ENCODE measurements at regions not wholly inside any gene's neighbourhood (a gene's known extent, or its start where the extent isn't known, plus 50 kb on each side); places are given as distances from the start of the nearest gene placed in this dataset.

GRCh38 chr10:105675333-105675732 lies 1034.2 kb downstream of the SORCS3 start:
- TF ChIP-seq, protein P1, sequence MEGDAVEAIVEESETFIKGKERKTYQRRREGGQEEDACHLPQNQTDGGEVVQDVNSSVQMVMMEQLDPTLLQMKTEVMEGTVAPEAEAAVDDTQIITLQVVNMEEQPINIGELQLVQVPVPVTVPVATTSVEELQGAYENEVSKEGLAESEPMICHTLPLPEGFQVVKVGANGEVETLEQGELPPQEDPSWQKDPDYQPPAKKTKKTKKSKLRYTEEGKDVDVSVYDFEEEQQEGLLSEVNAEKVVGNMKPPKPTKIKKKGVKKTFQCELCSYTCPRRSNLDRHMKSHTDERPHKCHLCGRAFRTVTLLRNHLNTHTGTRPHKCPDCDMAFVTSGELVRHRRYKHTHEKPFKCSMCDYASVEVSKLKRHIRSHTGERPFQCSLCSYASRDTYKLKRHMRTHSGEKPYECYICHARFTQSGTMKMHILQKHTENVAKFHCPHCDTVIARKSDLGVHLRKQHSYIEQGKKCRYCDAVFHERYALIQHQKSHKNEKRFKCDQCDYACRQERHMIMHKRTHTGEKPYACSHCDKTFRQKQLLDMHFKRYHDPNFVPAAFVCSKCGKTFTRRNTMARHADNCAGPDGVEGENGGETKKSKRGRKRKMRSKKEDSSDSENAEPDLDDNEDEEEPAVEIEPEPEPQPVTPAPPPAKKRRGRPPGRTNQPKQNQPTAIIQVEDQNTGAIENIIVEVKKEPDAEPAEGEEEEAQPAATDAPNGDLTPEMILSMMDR (IDR thresholded peaks at IDR 0.05; ENCODE audit: low read depth, low read length, poor library complexity, severe bottlenecking), result no peak
- no peak for TF ChIP-seq EZH2phosphoT487 (IDR thresholded peaks at IDR 0.05; ENCODE audit: borderline replicate concordance, low read length)
- Histone ChIP-seq H4K20me1 (ENCODE audit: control insufficient read depth, insufficient read depth, low read depth, low read length) (no peaks in the 10 kb centered on the region), H3K9me3 (ENCODE audit: control insufficient read depth, insufficient read depth, low read length) (no peaks in the 10 kb centered on the region), H3K4me1 (ENCODE audit: control insufficient read depth, low read length) (no peaks in the 10 kb centered on the region), H3F3A (ENCODE audit: control insufficient read depth, insufficient read depth) (no peaks in the 10 kb centered on the region), H3K4me3 (ENCODE audit: low read length) (no peak overlapping the region), H3K27ac (ENCODE audit: low read depth, low read length) (no peak overlapping the region), H3K79me2 (ENCODE audit: control insufficient read depth, low read length) (no peaks in the 10 kb centered on the region), H3K36me3 (ENCODE audit: control insufficient read depth, low read length) (no peaks in the 10 kb centered on the region), H3K4me2 (ENCODE audit: low read length) (no peak overlapping the region), H3K9me2 (replicated peaks; ENCODE audit: control insufficient read depth, low read length) (no peaks in the 10 kb centered on the region), H3K27me3 (ENCODE audit: control insufficient read depth, low read length) (no peaks in the 10 kb centered on the region)

GRCh38 chr10:105674448-105674847 lies 1033.4 kb downstream of the SORCS3 start:
- Histone ChIP-seq H3K79me2 (ENCODE audit: control insufficient read depth, low read length) (no peaks in the 10 kb centered on the region), H3K27ac (ENCODE audit: low read depth, low read length) (no peak overlapping the region), H3F3A (ENCODE audit: control insufficient read depth, insufficient read depth) (no peaks in the 10 kb centered on the region), H3K4me2 (ENCODE audit: low read length) (no peak overlapping the region), H4K20me1 (ENCODE audit: control insufficient read depth, insufficient read depth, low read depth, low read length) (no peaks in the 10 kb centered on the region), H3K9me3 (ENCODE audit: control insufficient read depth, insufficient read depth, low read length) (no peaks in the 10 kb centered on the region), H3K9me2 (replicated peaks; ENCODE audit: control insufficient read depth, low read length) (no peaks in the 10 kb centered on the region), H3K27me3 (ENCODE audit: control insufficient read depth, low read length) (no peaks in the 10 kb centered on the region), H3K36me3 (ENCODE audit: control insufficient read depth, low read length) (no peaks in the 10 kb centered on the region), H3K4me3 (ENCODE audit: low read length) (no peak overlapping the region), H3K4me1 (ENCODE audit: control insufficient read depth, low read length) (no peaks in the 10 kb centered on the region)
- TF ChIP-seq, protein P1 (IDR thresholded peaks at IDR 0.05; ENCODE audit: low read depth, low read length, poor library complexity, severe bottlenecking), result no peak
- no peak for TF ChIP-seq EZH2phosphoT487 (IDR thresholded peaks at IDR 0.05; ENCODE audit: borderline replicate concordance, low read length)

DNA sequence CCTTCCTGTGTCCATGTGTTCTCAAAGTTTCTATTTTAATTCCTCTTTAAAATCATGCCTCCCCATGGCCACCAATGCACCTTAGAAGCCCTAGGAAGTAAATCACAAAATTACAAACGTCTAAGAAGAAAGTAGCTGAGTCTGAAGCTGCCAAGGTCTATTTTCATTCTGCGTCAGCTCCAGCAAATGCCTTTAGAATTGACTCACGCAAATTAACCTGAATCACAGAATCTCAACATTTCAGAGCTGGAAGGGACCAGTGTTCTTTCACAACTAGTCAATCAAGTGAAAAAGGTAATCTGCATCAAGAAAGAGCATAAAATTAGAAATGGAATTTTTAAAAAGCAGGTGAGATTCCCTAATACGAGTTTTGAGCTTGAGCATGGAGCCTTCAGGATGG lies 1017.6 kb downstream of the SORCS3 start:
- Histone ChIP-seq H3K4me2 (ENCODE audit: low read length) (no peak overlapping the region), H3K4me1 (ENCODE audit: control insufficient read depth, low read length) (no peaks in the 10 kb centered on the region), H3F3A (ENCODE audit: control insufficient read depth, insufficient read depth) (no peaks in the 10 kb centered on the region), H3K9me3 (ENCODE audit: control insufficient read depth, insufficient read depth, low read length) (no peaks in the 10 kb centered on the region), H3K36me3 (ENCODE audit: control insufficient read depth, low read length) (no peaks in the 10 kb centered on the region), H3K79me2 (ENCODE audit: control insufficient read depth, low read length) (no peaks in the 10 kb centered on the region), H3K27ac (ENCODE audit: low read depth, low read length) (no peak overlapping the region), H3K27me3 (ENCODE audit: control insufficient read depth, low read length) (no peaks in the 10 kb centered on the region), H4K20me1 (ENCODE audit: control insufficient read depth, insufficient read depth, low read depth, low read length) (no peaks in the 10 kb centered on the region), H3K9me2 (replicated peaks; ENCODE audit: control insufficient read depth, low read length) (no peaks in the 10 kb centered on the region), H3K4me3 (ENCODE audit: low read length) (no peak overlapping the region)
- TF ChIP-seq, protein P1 (IDR thresholded peaks at IDR 0.05; ENCODE audit: low read depth, low read length, poor library complexity, severe bottlenecking), result no peak
- no peak for TF ChIP-seq EZH2phosphoT487 (IDR thresholded peaks at IDR 0.05; ENCODE audit: borderline replicate concordance, low read length)

DNA sequence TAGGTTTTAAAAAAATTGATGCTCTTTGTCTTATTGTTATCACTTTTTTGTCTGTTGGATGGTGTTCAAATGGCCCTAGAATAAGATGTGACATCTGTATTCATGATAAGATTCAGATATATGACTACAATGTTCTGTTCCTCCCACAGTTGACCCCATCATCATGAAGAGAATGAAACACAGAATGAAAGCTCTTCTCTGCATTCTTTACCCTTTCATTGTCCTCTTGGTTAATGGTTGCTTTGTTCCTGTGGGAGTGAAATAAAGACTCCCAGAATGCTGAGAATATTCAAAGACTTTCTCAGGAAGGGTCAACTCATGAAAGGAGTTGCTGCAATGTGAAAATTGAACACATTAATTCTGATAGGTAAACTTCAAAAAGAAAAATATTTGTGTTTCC lies 1015.8 kb downstream of the SORCS3 start:
- no peaks in the 10 kb centered on the region for H3K36me3 ChIP-seq (ENCODE audit: control insufficient read depth, low read length)
- no peaks in the 10 kb centered on the region for H3F3A ChIP-seq (ENCODE audit: control insufficient read depth, insufficient read depth)
- no peak overlapping the region for H3K4me3 ChIP-seq (ENCODE audit: low read length)
- no peaks in the 10 kb centered on the region for H4K20me1 ChIP-seq (ENCODE audit: control insufficient read depth, insufficient read depth, low read depth, low read length)
- H3K79me2 ChIP-seq (ENCODE audit: control insufficient read depth, low read length), result no peaks in the 10 kb centered on the region
- H3K4me1 ChIP-seq (ENCODE audit: control insufficient read depth, low read length), result no peaks in the 10 kb centered on the region
- H3K4me2 ChIP-seq (ENCODE audit: low read length), result no peak overlapping the region
- H3K9me2 ChIP-seq (replicated peaks; ENCODE audit: control insufficient read depth, low read length), result no peaks in the 10 kb centered on the region
- TF ChIP-seq, protein P1 (IDR thresholded peaks at IDR 0.05; ENCODE audit: low read depth, low read length, poor library complexity, severe bottlenecking), result no peak
- no peak for TF ChIP-seq EZH2phosphoT487 (IDR thresholded peaks at IDR 0.05; ENCODE audit: borderline replicate concordance, low read length)
- H3K9me3 ChIP-seq (ENCODE audit: control insufficient read depth, insufficient read depth, low read length), result no peaks in the 10 kb centered on the region
- H3K27me3 ChIP-seq (ENCODE audit: control insufficient read depth, low read length), result no peaks in the 10 kb centered on the region
- H3K27ac ChIP-seq (ENCODE audit: low read depth, low read length), result no peak overlapping the region
